NT2/D1 (cell line): ENCODE measurements at regions not wholly inside any gene's neighbourhood (a gene's known extent, or its start where the extent isn't known, plus 50 kb on each side); places are given as distances from the start of the nearest gene placed in this dataset.
"Not testable (repeated sequence)": the region's sequence is repeated elsewhere in the genome, so short reads cannot be mapped to it uniquely, and the experiment has no call there.

Experiments
- SUZ12 ChIP-seq: IDR thresholded peaks from 2 replicates; pipeline ENCODE4 v1.6.1; 2011; ENCODE audit not compliant: insufficient read length, insufficient read depth; ENCODE audit errors: extremely low read depth
- YY1 ChIP-seq: IDR thresholded peaks from 2 replicates; pipeline ENCODE4 v1.6.1; 2011; ENCODE audit not compliant: insufficient read length, insufficient read depth
- ZNF274 ChIP-seq: IDR thresholded peaks from 2 replicates; pipeline ENCODE4 v1.6.1; 2011; ENCODE audit warnings: mild to moderate bottlenecking, low read depth, low read length

GRCh38 chr22:47613181-47613580 lies 850.7 kb downstream of the TBC1D22A start:
- TF ChIP-seq ZNF274, YY1, SUZ12: not testable (repeated sequence)
